ENCODE measurements at regions not wholly inside any gene's neighbourhood (a gene's known extent, or its start where the extent isn't known, plus 50 kb on each side); places are given as distances from the start of the nearest gene placed in this dataset.

GRCh38 chr20:30598460-30599230, 658.8 kb upstream of the DEFB115 start:
- H3K4me3 ChIP-seq (ENCODE audit: low read depth, low read length), result no peak overlapping the region
- no peak for DNase-seq (ENCODE audit: low read depth)
- in situ Hi-C loops (cut with HindIII; ENCODE audit: low sequenced_read_pairs), result no loop called here
- no peak for TF ChIP-seq CTCF (IDR thresholded peaks at IDR 0.05; ENCODE audit: low read depth, low read length, missing control alignments)

DNA sequence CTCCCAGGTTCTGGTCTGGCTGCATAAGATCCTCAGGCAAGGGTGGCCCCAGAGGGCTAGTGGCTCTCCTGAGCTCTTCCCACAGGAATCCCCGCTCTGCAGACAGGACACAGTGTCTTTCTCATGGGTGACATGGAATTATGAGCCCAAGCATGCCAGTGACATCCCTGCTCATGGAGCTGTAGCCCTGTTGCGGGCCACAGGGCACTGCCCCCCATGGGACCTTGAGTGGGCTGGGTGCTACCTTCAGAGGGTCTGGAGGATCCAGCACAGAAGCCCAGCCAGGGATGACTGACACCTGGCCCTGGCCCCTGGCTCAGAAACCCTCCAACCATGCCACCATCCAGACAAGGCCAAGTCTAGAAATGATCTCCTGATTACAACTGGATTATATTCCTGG, 657.5 kb upstream of the DEFB115 start:
- DNase-seq (ENCODE audit: low read depth), result no peak
- in situ Hi-C loops (cut with HindIII; ENCODE audit: low sequenced_read_pairs), result no loop called here
- H3K4me3 ChIP-seq (ENCODE audit: low read depth, low read length), result no peak overlapping the region
- no peak for TF ChIP-seq CTCF (IDR thresholded peaks at IDR 0.05; ENCODE audit: low read depth, low read length, missing control alignments)

DNA sequence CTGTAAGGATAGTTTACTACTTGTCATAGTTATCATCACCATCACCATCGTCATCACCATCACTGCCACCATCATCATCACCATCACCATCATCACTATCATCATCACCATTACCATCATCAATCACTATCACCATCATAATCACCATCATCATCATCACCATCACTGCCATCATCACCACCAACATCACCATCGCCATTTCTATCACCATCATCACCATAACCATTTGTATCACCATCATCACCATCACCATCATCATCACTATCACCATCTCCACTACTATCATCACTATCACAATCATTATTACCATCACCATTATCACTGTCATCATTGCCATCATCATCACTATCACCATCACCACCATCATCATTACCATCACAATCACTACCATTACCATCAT, 655.5 kb upstream of the DEFB115 start:
- TF ChIP-seq CTCF (IDR thresholded peaks at IDR 0.05; ENCODE audit: low read depth, low read length, missing control alignments), result no peak
- in situ Hi-C loops (cut with HindIII; ENCODE audit: low sequenced_read_pairs), result no loop called here
- DNase-seq (ENCODE audit: low read depth), result no peak
- no peak overlapping the region for H3K4me3 ChIP-seq (ENCODE audit: low read depth, low read length)

- no peak overlapping the region for H3K4me3 ChIP-seq (ENCODE audit: low read depth, low read length)
- in situ Hi-C loops (cut with HindIII; ENCODE audit: low sequenced_read_pairs), result no loop called here
- no peak for DNase-seq (ENCODE audit: low read depth)
- TF ChIP-seq CTCF (IDR thresholded peaks at IDR 0.05; ENCODE audit: low read depth, low read length, missing control alignments), result no peak
These were observed 655.0 kb upstream of the DEFB115 start for GRCh38 chr20:30602424-30602823.

DNA sequence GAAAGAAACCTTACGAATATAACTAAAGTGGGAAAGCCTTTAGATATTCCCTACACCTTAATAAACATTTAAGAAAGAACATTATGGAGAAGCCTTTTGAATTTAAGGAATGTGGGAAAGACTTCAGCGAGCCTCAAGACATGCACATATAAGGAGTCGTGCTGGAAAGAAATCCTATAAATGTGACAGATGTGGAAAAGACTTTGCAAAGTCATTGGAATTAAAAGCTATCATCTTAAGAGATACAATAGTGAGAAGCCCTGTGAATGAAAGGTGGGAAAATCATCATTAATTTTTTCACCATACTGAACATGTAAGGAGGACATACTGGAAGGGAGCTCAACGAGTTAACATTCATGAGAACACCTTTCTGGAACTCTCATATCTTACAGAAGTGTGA, 650.5 kb upstream of the DEFB115 start:
- DNase-seq (ENCODE audit: low read depth), result no peak
- no peak for TF ChIP-seq CTCF (IDR thresholded peaks at IDR 0.05; ENCODE audit: low read depth, low read length, missing control alignments)
- H3K4me3 ChIP-seq (ENCODE audit: low read depth, low read length), result no peak overlapping the region
- in situ Hi-C loops (cut with HindIII; ENCODE audit: low sequenced_read_pairs), result no loop called here

GRCh38 chr20:30610029-30610693, 647.3 kb upstream of the DEFB115 start:
- DNase-seq (ENCODE audit: low read depth), result no peak
- in situ Hi-C loops (cut with HindIII; ENCODE audit: low sequenced_read_pairs), result no loop called here
- TF ChIP-seq CTCF (IDR thresholded peaks at IDR 0.05; ENCODE audit: low read depth, low read length, missing control alignments), result no peak
- H3K4me3 ChIP-seq (ENCODE audit: low read depth, low read length), result no peak overlapping the region
